Ramos (cell line): ENCODE measurements at regions not wholly inside any gene's neighbourhood (a gene's known extent, or its start where the extent isn't known, plus 50 kb on each side); places are given as distances from the start of the nearest gene placed in this dataset.

Experiments
- in situ Hi-C: fragments of 300-500 bp; cut with MboI; formaldehyde crosslinking; loops from one replicate; pipeline ENCODE4 v1.14.3; 2022; ENCODE audit warnings: low sequenced_read_pairs; ENCODE audit not compliant: unreplicated experiment

DNA sequence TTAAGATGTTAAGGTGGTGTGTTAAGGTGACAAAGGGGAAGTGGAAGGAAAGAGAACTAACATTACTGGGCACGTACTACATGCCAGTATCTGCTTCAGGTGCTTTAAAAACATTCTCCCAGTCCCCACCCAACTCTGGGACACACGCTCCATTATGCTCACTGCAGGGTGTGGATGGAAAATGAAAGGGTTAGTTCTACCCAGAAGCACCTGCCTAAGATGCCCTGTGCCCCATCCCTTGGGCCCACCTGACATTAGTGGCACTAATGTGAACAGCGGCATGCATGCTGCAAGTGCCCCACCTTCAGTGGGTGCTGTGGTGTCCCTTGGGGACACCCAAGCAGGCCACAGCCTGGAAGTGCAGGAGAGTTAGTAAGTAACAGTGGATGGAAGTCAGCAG is 82.9 kb upstream of the CXADR start:
- in situ Hi-C loops: no loop called here

- in situ Hi-C loops: no loop called here
Measured at GRCh38 chr21:17432732-17433057, 80.1 kb upstream of the CXADR start.

DNA sequence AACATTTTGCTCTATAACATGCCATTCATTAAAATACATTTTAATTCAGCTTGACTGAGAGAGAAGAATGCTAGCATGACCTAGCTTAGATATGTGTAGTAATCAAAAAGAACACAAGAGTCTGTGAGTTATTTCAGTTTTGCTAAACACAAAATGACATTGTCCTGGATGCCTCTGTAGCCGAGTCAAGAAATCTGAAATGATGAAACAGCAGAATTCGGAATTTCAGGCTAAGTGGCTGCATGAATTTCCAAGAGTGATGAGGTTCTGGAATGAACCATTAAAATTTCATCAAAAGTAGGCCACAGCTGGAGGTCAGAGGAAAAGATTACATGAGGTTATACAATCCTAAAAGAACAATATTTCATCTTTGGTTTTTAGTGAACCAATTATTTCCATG is 79.1 kb upstream of the CXADR start:
- in situ Hi-C loops: no loop called here

- in situ Hi-C loops: no loop called here
Measured at GRCh38 chr21:17435565-17436543, 77.0 kb upstream of the CXADR start.

- in situ Hi-C loops: no loop called here
Measured at GRCh38 chr21:17436626-17437111, 76.2 kb upstream of the CXADR start.

GRCh38 chr21:17438635-17439034 is 74.2 kb upstream of the CXADR start:
- in situ Hi-C loops: no loop called here

GRCh38 chr21:17440969-17441368 is 71.9 kb upstream of the CXADR start:
- in situ Hi-C loops: no loop called here

GRCh38 chr21:17441370-17441769 is 71.5 kb upstream of the CXADR start:
- in situ Hi-C loops: no loop called here

DNA sequence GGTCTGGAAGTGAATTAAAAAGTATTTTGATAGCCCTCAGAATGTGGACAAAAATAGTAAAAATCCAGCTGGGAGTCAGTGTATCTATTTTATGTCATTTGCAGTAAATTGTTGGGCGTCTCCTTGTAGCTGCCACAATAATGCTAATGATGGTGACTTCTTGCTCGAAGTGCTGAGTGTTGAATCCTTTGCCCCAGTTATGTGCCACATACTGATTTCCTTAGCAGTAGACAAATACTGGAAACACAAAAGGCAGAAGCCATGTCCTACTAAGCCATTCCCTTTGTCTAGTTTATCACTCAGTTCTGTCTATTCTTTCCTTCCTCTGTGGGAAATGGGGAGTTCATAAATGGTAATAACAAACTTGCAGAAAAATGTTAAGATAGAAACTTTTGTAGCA is 70.7 kb upstream of the CXADR start:
- in situ Hi-C loops: no loop called here

- in situ Hi-C loops: no loop called here
Measured at GRCh38 chr21:17444828-17445227, 68.0 kb upstream of the CXADR start.

- in situ Hi-C loops: no loop called here
Measured at GRCh38 chr21:17446737-17447136, 66.1 kb upstream of the CXADR start.

DNA sequence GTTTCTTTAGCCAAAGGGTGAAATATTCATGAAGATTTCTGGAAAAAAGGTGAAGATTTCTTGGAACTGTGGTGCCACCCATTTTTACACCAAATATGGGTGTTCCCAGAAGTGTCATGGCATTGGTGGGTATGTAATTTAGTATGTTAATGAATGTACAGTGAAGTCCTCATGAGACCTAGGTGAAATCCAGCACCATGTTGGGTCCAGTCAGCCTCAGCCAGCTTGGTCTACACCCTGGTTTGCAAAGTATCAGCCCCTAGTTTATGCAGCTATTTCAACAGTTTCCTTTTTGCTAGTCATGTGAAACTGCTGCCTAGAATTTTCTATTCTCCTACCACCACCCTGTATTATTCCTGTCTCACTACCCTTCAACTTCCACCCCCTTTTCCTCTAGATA is 63.1 kb upstream of the CXADR start:
- in situ Hi-C loops: no loop called here

- in situ Hi-C loops: no loop called here
Measured at GRCh38 chr21:17451364-17451891, 61.4 kb upstream of the CXADR start.

- in situ Hi-C loops: no loop called here
Measured at GRCh38 chr21:17454315-17455027, 58.4 kb upstream of the CXADR start.

- in situ Hi-C loops: no loop called here
Measured at GRCh38 chr21:17455028-17455353, 57.9 kb upstream of the CXADR start.

GRCh38 chr21:17455451-17455850 is 57.4 kb upstream of the CXADR start:
- in situ Hi-C loops: no loop called here

DNA sequence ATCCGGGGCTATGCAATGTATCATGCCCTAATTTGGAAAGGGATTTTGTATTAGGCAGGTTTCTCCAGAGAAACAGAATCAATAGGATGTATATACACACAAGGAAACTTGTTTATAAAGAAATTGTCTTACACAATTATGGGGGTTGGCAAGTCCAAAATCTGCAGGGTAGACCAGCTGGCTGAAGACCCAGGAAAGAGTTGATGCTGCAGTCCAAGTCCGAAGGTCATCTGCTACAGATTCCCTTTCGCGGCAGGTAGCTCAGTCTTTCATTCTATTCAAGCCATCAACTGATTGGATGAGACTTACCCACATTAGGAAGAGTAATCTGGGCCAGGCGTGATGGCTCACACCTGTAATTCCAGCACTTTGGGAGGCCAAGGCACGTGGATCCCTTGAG is 54.6 kb upstream of the CXADR start:
- in situ Hi-C loops: no loop called here

GRCh38 chr21:17460094-17460493 is 52.7 kb upstream of the CXADR start:
- in situ Hi-C loops: no loop called here

DNA sequence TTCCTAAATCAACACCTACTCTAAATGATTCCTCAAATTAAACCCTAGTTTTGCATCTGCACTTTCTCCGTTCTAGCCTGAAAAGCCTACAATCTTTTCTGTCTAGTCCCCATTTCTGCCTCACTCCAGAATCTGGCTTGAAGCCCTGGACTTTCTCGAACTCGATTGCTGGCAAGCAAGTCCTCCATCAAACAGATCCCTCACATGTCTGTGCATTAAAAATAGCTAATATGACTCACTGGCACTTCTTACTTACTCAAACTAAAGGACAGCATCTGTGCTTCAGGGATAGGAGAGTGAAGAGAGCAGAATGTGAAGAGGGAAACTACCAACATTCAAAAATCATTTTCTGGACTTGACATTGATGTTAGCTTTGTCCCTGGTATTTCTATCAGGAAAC is 51.8 kb upstream of the CXADR start:
- in situ Hi-C loops: no loop called here

GRCh38 chr21:17461582-17461981 is 51.3 kb upstream of the CXADR start:
- in situ Hi-C loops: no loop called here

- in situ Hi-C loops: no loop called here
Measured at GRCh38 chr21:17462276-17462981, 50.4 kb upstream of the CXADR start.
